ENCODE measurements at regions not wholly inside any gene's neighbourhood (a gene's known extent, or its start where the extent isn't known, plus 50 kb on each side); places are given as distances from the start of the nearest gene placed in this dataset.

- H4K20me1 ChIP-seq (ENCODE audit: insufficient read depth), result no peaks in the 10 kb centered on the region
- RAD21 ChIA-PET (ENCODE audit: low non-redundant PET in 1 of 2, low total read pairs in 2 of 2, uncharacterized antibody in 2 of 2, unreplicated experiment in 2 of 2), result interaction anchor here (0.8 to 2.4 kb wide), 9 partner anchors 44 to 254 kb away, joined by 3 to 22 read pairs (median 6); partner anchors contain the start of gene GLUL (in 1 of the 2)
- no peak for TF ChIP-seq TCF7L2 (IDR thresholded peaks at IDR 0.05; ENCODE audit: borderline replicate concordance, extremely low read depth, insufficient read depth, insufficient read length)
- no peak for TF ChIP-seq YY1 (IDR thresholded peaks at IDR 0.05; ENCODE audit: extremely low read depth, insufficient replicate concordance, low read depth, low read length)
- TF ChIP-seq FOSL1 (IDR thresholded peaks at IDR 0.05; ENCODE audit: low read depth), result no peak
- TF ChIP-seq ATF3 (IDR thresholded peaks at IDR 0.05), result no peak
- TF ChIP-seq RAD21 (IDR thresholded peaks at IDR 0.05; ENCODE audit: low read depth), result no peak
- TF ChIP-seq SIN3A (IDR thresholded peaks at IDR 0.05; ENCODE audit: low read depth), result no peak
- no peak for TF ChIP-seq CTCF (IDR thresholded peaks at IDR 0.05 in 2 of 3, conservative IDR thresholded peaks at IDR 0.05 in 1 of 3; ENCODE audit: borderline replicate concordance in 1 of 3, insufficient read depth in 1 of 3, low read depth in 2 of 3, low read length in 2 of 3)
- no peak for TF ChIP-seq ZBTB33 (IDR thresholded peaks at IDR 0.05; ENCODE audit: extremely low read depth, insufficient replicate concordance, low read length)
- TF ChIP-seq EZH2phosphoT487 (IDR thresholded peaks at IDR 0.05; ENCODE audit: borderline replicate concordance), result no peak
- no peak for TF ChIP-seq POLR2A (IDR thresholded peaks at IDR 0.05; ENCODE audit: borderline replicate concordance, extremely low read depth, insufficient read depth, insufficient read length)
- TF ChIP-seq EZH2 (IDR thresholded peaks at IDR 0.05), result no peak
- H3K79me2 ChIP-seq (ENCODE audit: insufficient read depth, low read length), result no peaks in the 10 kb centered on the region
- POLR2A ChIA-PET, result interaction anchor here (0.9 to 2.8 kb wide), 2 partner anchors 249 to 254 kb away, joined by 4 to 18 read pairs; partner anchors contain the start of gene GLUL
- ATAC-seq, result no peak
- H3K9ac ChIP-seq (ENCODE audit: low read length), result no peak overlapping the region
- H2AFZ ChIP-seq (ENCODE audit: low read depth, low read length, poor library complexity, severe bottlenecking), result peak overlapping the region; percentile 81
- H3K4me1 ChIP-seq (ENCODE audit: control insufficient read depth in 1 of 2, insufficient read depth in 2 of 2, low read length in 2 of 2), result no peaks in the 10 kb centered on the region
- no peak overlapping the region for H3K4me3 ChIP-seq (replicated peaks in 1 of 2; ENCODE audit: low read depth in 1 of 2, low read length in 2 of 2)
- CTCF ChIA-PET, result interaction anchor here (0.6 to 6.9 kb wide), 38 partner anchors 8 to 664 kb away, joined by 3 to 96 read pairs (median 5); partner anchors contain the start of gene GLUL
- no peaks in the 10 kb centered on the region for H3K27me3 ChIP-seq (ENCODE audit: insufficient read depth, low read length)
- H3K36me3 ChIP-seq (ENCODE audit: control insufficient read depth in 1 of 2, insufficient read depth in 2 of 2, low read length in 2 of 2), result no peaks in the 10 kb centered on the region
- no peaks in the 10 kb centered on the region for H3K9me3 ChIP-seq (ENCODE audit: control insufficient read depth in 1 of 2, insufficient read depth in 1 of 2, low read depth in 1 of 2, low read length in 2 of 2)
- H3K4me2 ChIP-seq (ENCODE audit: low read length), result 0 out of 2 replicates have a peak overlapping the region, but pooled peaks have one; percentile 8
- intact Hi-C loops (cut with micrococcal nuclease), result loop anchor here (1.0 to 2.0 kb wide), 3 partner anchors 56 to 254 kb away; no protein-coding TSS in a partner anchor
- no TSS peak for BruUV-seq (replicated peaks)
- no peak overlapping the region for H3K27ac ChIP-seq (ENCODE audit: low read depth, low read length)
- no peaks in the 10 kb centered on the region for H3K9me2 ChIP-seq (ENCODE audit: insufficient read depth)
- no peak for DNase-seq (ENCODE audit: low read depth, low spot score)
These were observed 81.1 kb upstream of the ZNF648 start for GRCh38 chr1:182142621-182143020.

Data from HCT116 (cell line).